HG03064 (cell line): ENCODE measurements at regions not wholly inside any gene's neighbourhood (a gene's known extent, or its start where the extent isn't known, plus 50 kb on each side); places are given as distances from the start of the nearest gene placed in this dataset.
"Not testable (repeated sequence)": the region's sequence is repeated elsewhere in the genome, so short reads cannot be mapped to it uniquely, and the experiment has no call there.

Experiments used
- ATAC-seq: cut with Tn5 transposase; IDR thresholded peaks from one replicate; pipeline ENCODE4 v1.9.1; 2021; ENCODE audit warnings: low read depth; ENCODE audit not compliant: unreplicated experiment

- ATAC-seq, result no peak
These were observed 188.7 kb upstream of the IGF1 start for GRCh38 chr12:102669056-102669455.

DNA sequence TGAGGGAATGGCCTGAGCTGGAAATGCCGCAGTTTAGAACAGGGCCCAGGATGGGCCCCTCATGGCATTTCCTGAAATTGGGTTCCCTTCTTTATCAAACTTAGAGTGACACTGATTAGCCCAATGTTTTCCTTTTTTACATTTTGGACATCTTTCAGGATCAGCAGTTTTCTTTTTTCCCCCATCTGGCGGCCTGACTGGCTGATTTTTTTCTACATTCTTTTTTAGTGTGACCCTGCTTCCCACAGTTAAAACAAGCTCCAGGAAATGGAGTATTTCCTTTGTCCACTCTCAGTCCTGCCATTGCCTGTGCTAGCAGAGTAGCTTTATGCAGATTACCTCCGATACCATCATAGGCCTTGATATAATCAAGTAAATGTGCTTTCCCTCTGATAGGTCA, 185.8 kb upstream of the IGF1 start:
- ATAC-seq, result not testable (repeated sequence)

DNA sequence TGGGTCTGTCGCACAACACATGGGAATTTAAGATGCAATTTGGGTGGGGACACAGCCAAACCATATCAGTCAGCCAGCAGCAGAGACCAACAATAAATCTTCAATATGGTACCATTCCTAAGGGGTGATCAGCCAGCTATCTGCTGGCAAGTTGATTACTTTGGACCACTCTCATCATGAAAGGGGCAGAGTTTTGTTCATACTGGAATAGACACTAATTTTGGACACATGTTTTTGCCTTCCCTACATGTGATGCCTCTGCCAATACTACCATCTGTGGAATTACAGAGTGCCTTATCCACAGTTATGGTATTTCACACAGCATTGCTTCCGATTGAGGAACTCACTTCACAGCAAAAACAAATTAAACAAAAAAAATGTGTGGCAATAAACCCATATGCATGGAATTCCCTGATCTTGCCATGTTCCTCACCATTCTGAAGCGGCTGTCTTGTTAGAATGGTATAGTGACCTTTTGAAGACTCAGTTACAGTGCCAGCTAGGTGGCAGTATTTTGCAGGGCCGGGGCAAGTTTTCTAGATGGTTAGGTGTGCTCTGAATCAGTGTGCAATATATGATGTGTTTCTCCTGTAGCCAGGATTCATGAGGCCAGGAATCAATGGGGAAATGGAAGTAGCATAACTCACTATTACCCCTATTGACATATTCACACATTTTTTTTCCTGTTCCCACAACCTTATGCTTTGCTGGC, 179.0 kb upstream of the IGF1 start:
- ATAC-seq, result no peak

GRCh38 chr12:102653406-102653805, 173.0 kb upstream of the IGF1 start:
- ATAC-seq, result no peak

- ATAC-seq, result no peak
These were observed 172.4 kb upstream of the IGF1 start for GRCh38 chr12:102652645-102653313.

- no peak for ATAC-seq
These were observed 165.6 kb upstream of the IGF1 start for GRCh38 chr12:102645968-102646367.

- no peak for ATAC-seq
These were observed 163.7 kb upstream of the IGF1 start for GRCh38 chr12:102643879-102644575.

- no peak for ATAC-seq
These were observed 161.8 kb upstream of the IGF1 start for GRCh38 chr12:102642199-102642598.

DNA sequence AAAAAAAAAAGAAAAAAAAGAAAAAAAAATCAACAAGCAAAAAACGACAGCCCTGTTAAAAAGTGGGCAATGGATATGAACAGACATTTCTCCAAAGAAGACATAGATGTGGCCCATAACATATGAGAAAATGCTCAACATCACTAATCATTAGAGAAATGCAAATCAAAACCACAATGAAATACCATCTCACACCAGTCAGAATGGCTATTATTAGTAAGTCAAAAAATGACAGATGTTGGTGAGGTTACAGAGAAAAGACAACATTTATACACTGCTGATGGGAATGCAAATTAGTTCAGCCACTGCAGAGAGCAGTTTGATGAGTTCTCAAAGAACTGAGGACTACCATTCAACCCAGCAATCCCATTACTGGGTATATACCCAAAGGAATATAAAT, 160.3 kb upstream of the IGF1 start:
- not testable (repeated sequence) for ATAC-seq

DNA sequence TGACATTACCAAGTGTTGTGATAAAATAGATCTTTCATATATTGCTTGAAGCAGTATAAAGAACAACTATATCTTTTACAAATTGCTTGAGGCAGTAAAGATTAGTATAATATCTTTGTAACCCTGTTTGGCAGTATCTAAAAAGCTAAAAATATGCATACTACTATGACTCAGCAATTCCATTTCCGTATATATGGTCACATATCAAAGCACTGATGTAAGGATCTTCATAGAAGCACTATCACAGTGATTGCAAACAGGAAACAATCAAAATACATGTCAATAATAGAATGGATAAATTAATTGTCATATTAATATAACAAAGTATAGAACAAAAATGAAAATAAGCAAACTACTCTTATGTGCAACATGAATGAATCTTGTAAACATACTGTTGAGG, 158.4 kb upstream of the IGF1 start:
- no peak for ATAC-seq

DNA sequence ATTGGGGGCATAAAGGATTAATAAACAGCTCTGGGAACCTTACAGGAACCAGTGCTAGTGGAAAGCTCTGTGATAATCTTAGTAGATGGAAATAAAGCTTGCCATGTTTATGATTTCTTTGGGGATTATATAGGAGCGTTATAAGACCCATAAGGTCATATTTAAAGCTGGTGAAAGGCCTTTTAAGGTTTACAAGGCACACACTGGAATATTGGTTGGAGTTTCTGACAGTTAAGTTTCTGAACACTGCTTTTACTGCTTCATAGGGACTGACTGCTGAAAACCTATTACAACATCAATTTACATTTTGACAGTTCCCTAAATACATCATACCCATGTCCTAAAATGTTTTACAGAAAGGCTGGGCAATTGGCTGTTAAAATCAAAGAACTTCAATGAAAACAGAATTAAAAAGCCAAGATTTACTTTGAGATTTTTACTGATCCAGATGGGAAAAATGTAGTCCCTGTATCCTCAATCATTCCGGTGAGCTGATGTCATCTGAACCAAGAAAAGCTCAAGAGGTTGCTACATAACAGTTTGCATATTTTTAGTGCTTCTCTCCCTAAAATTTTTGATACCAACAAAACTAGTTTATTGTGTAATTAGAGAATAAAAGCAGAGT, 153.7 kb upstream of the IGF1 start:
- ATAC-seq, result no peak

DNA sequence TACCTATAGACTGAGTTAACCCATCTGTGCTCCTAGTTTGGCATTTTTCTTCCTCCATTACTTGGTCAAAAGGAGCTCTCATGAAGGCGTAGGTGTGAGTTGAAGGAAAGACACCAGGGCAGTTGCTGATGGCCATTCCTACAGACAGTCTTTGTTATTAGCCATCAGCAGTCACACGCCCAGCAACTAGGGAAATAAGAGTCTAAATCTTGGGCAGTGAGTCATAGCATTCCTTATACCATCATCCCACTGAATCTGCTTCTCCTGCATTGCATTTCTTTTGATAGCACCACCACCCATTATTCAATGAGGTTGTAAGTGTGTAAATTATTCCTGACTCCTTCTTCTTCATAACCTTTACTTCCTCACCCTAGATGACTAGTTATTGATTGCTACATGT, 150.9 kb upstream of the IGF1 start:
- no peak for ATAC-seq

DNA sequence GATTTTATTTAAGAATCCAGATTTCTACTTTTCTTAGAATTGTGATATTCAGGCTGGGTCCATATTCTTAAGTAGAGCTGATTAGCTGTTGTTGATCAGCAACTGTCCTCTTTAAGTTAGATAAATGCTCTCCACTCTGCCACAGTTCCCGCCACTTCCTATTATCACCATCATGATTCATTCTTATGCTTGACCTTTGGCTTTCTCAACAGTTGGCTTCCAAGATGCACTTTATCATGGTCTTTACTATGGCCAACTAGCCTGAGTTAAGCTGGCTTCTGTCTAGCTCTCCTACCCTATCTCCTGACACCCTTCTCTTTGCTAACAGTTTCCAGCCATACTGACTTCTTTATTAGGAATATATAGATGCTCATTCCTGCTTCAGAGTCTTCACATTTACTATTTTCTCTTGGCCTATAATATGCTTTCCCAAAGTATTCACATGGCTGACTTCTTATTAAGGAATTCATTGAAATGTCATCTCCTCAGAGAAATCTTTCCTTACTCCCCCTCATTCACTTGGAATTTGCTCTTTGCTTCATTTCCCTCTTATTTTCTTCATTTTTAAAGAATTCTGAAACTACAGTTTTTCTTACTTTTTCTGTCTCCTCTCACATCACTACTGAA, 149.0 kb upstream of the IGF1 start:
- no peak for ATAC-seq

GRCh38 chr12:102625819-102626218, 145.5 kb upstream of the IGF1 start:
- no peak for ATAC-seq

- ATAC-seq, result no peak
These were observed 142.3 kb upstream of the IGF1 start for GRCh38 chr12:102622618-102623017.

- ATAC-seq, result no peak
These were observed 138.0 kb upstream of the IGF1 start for GRCh38 chr12:102618197-102618877.

DNA sequence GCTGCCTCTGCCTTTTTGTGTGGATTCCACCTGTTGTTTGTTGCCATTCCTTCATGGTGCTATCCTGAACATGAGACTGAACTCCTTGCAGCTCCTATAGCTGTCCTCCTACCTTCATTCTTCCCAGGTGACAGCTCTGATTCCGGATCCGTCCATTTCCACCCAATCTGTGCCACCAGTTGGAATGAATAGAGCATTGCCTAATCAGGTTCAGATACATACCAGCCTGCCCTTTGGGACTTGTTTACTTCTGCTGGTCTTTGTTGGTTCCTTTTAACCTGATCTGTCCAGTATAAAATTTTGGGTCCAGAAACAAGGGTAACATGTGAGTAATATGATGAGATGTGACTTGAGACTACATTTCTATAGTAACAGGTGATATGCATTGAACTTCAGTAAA, 136.3 kb upstream of the IGF1 start:
- no peak for ATAC-seq

- no peak for ATAC-seq
These were observed 131.6 kb upstream of the IGF1 start for GRCh38 chr12:102611995-102612394.

DNA sequence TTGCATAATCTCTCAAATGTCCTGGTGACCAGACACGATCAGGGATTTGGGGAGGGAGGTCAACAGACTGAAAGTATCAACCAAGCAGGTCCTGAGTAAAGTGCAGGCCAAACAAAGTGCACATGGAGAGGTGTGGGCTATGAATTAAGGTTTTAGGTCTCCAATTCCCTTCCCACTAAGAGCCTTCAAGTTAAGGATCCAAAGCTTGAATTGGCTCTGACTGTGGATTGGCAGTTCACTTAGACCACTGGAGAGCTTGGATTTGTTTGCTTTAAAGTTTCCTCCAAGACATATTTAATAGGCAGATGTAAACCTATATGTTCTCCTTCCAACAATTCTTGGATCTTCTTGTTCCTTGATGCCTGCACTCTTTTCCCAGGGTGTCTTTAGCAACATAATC, 129.6 kb upstream of the IGF1 start:
- ATAC-seq, result no peak

DNA sequence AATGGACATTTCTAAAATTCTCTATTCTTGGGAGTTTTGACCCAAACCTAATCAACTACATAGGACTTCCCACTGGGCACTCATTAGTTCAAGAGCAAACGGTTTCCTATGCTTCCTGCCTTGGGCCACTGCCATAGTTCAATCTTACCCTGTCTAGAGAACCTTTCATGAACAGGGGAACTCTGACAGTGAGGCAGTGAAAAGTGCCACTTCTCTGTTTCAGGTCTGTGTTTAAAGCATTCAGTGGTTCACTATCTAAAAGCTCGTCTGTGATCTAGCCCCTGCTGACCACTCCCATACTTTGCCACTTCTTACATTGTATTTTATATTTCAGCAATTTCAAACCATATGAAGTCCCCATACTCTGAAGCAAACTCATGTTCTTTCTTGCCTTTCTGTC, 122.7 kb upstream of the IGF1 start:
- ATAC-seq, result no peak
